OCI-LY3 (cell line): ENCODE measurements at regions not wholly inside any gene's neighbourhood (a gene's known extent, or its start where the extent isn't known, plus 50 kb on each side); places are given as distances from the start of the nearest gene placed in this dataset.

ENCODE experiments used
- H2AFZ ChIP-seq: fragments of 200-600, 300-600 bp; shearing (Covaris generic); 2 replicates; pipeline ENCODE4 v1.6.0; 2014; ENCODE audit warnings: antibody characterized with exemption, low read depth, low read length
- H3K27ac ChIP-seq: fragments of 200-600, 300-600 bp; sonication (generic); 2 replicates; pipeline ENCODE4 v1.5.1; 2014; ENCODE audit warnings: mild to moderate bottlenecking, low read length, moderate library complexity, mixed read lengths
- H3K27me3 ChIP-seq: fragments of 200-600, 300-600 bp; sonication (generic); 2 replicates; pipeline ENCODE4 v1.6.1; 2014; ENCODE audit warnings: low read depth, low read length, mixed read lengths
- H3K36me3 ChIP-seq: fragments of 200-600, 300-600 bp; sonication (generic); replicated peaks from 2 replicates; pipeline ENCODE3; 2014; ENCODE audit warnings: low read depth, low read length, mixed read lengths
- H3K4me1 ChIP-seq: fragments of 300-600, 200-600 bp; sonication (generic); 2 replicates; pipeline ENCODE4 v1.6.1; 2014; ENCODE audit warnings: low read length, mixed read lengths
- H3K4me2 ChIP-seq: fragments of 200-600, 300-600 bp; sonication (generic); 2 replicates; pipeline ENCODE4 v1.6.1; 2014; ENCODE audit warnings: low read length, mixed read lengths
- H3K4me3 ChIP-seq: fragments of 300-600, 200-600 bp; sonication (generic); 2 replicates; pipeline ENCODE4 v1.5.1; 2014; ENCODE audit warnings: antibody characterized with exemption, mild to moderate bottlenecking, low read length, moderate library complexity
- H3K79me2 ChIP-seq: fragments of 300-600, 200-600 bp; shearing (Covaris generic); 2 replicates; pipeline ENCODE4 v1.6.1; 2014; ENCODE audit warnings: mild to moderate bottlenecking, low read length, mixed read lengths
- H3K9ac ChIP-seq: fragments of 300-600, 200-600 bp; shearing (Covaris generic); 2 replicates; pipeline ENCODE4 v1.6.0; 2014; ENCODE audit warnings: mild to moderate bottlenecking, low read length, moderate library complexity
- H3K9me3 ChIP-seq: fragments of 200-600, 300-600 bp; shearing (Covaris generic); 2 replicates; pipeline ENCODE4 v1.6.1; 2014; ENCODE audit warnings: low read length, mixed read lengths; ENCODE audit not compliant: insufficient read depth
- H4K20me1 ChIP-seq: fragments of 200-600, 300-600 bp; sonication (generic); 2 replicates; pipeline ENCODE4 v1.6.1; 2016; ENCODE audit warnings: low read length, mixed read lengths; ENCODE audit not compliant: insufficient read depth
- CTCF ChIP-seq: fragments of 200-600, 300-600 bp; sonication (generic); IDR thresholded peaks from 2 replicates; pipeline ENCODE4 v1.5.1; 2014; ENCODE audit warnings: antibody characterized with exemption, low read length, low read depth
- EZH2phosphoT487 ChIP-seq: fragments of 200-600 bp; shearing (Covaris generic); IDR thresholded peaks from 2 replicates; pipeline ENCODE4 v1.6.1; 2018; ENCODE audit warnings: antibody characterized with exemption, mixed run types, low read depth

- no peaks in the 10 kb centered on the region for H3K27me3 ChIP-seq
- no peaks in the 10 kb centered on the region for H3K36me3 ChIP-seq
- no peak overlapping the region for H3K9ac ChIP-seq
- H3K4me2 ChIP-seq = no peak overlapping the region
- H3K4me3 ChIP-seq = no peak overlapping the region
- no peak for TF ChIP-seq EZH2phosphoT487
- no peak for TF ChIP-seq CTCF
- no peaks in the 10 kb centered on the region for H4K20me1 ChIP-seq
- H2AFZ ChIP-seq = no peak overlapping the region
- H3K79me2 ChIP-seq = no peaks in the 10 kb centered on the region
- no peak overlapping the region for H3K27ac ChIP-seq
- peaks cover 6% of the 10 kb centered on the region for H3K4me1 ChIP-seq
- no peaks in the 10 kb centered on the region for H3K9me3 ChIP-seq
Measured at GRCh38 chr18:45156946-45157345, 458.3 kb upstream of the SLC14A2 start.

- H2AFZ ChIP-seq = no peak overlapping the region
- H3K79me2 ChIP-seq = no peaks in the 10 kb centered on the region
- H3K4me3 ChIP-seq = no peak overlapping the region
- H3K27ac ChIP-seq = no peak overlapping the region
- no peaks in the 10 kb centered on the region for H3K27me3 ChIP-seq
- no peak overlapping the region for H3K4me2 ChIP-seq
- H3K36me3 ChIP-seq = no peaks in the 10 kb centered on the region
- H3K9me3 ChIP-seq = no peaks in the 10 kb centered on the region
- H4K20me1 ChIP-seq = no peaks in the 10 kb centered on the region
- peaks cover 9% of the 10 kb centered on the region for H3K4me1 ChIP-seq
- no peak overlapping the region for H3K9ac ChIP-seq
- TF ChIP-seq EZH2phosphoT487 (no peak), CTCF (no peak)
Measured at GRCh38 chr18:45157576-45157975, 457.7 kb upstream of the SLC14A2 start.

GRCh38 chr18:45161850-45162249 lies 453.4 kb upstream of the SLC14A2 start:
- Histone ChIP-seq H3K4me3 (peak overlapping the region; percentile 26), H3K79me2 (no peaks in the 10 kb centered on the region), H3K4me2 (peak overlapping the region; percentile 49), H3K9ac (peak overlapping the region; percentile 1; the same call in 1 of the 2 replicates), H3K27me3 (no peaks in the 10 kb centered on the region), H3K9me3 (no peaks in the 10 kb centered on the region), H3K27ac (no peak overlapping the region), H3K4me1 (peaks cover 26% of the 10 kb centered on the region), H4K20me1 (no peaks in the 10 kb centered on the region), H3K36me3 (no peaks in the 10 kb centered on the region), H2AFZ (peak overlapping the region; percentile 69)
- no peak for TF ChIP-seq EZH2phosphoT487

DNA sequence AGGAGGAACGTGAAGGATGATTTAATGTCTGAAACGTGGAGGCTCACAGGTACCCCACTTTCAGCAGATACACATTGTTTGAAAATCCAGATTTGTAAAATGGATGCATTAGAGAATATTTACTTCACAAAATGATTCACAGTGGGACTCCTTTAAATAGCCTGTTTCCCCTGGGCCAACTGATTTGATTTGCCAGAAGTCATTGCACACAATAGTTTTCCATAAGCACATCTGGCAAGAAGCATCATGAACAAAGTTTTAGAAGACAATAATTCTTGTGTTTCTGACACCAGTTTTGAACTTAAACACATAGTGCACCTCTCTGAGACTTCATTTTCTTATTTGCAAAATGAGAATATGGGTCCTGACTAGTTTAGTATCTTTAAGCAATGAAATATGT lies 451.4 kb upstream of the SLC14A2 start:
- H3K79me2 ChIP-seq = no peaks in the 10 kb centered on the region
- H3K4me3 ChIP-seq = no peak overlapping the region
- TF ChIP-seq EZH2phosphoT487 = no peak
- no peak for TF ChIP-seq CTCF
- H3K4me2 ChIP-seq = no peak overlapping the region
- H3K27ac ChIP-seq = no peak overlapping the region
- no peaks in the 10 kb centered on the region for H3K36me3 ChIP-seq
- H4K20me1 ChIP-seq = no peaks in the 10 kb centered on the region
- no peak overlapping the region for H2AFZ ChIP-seq
- no peaks in the 10 kb centered on the region for H3K27me3 ChIP-seq
- H3K9me3 ChIP-seq = no peaks in the 10 kb centered on the region
- peaks cover 26% of the 10 kb centered on the region for H3K4me1 ChIP-seq
- H3K9ac ChIP-seq = no peak overlapping the region

DNA sequence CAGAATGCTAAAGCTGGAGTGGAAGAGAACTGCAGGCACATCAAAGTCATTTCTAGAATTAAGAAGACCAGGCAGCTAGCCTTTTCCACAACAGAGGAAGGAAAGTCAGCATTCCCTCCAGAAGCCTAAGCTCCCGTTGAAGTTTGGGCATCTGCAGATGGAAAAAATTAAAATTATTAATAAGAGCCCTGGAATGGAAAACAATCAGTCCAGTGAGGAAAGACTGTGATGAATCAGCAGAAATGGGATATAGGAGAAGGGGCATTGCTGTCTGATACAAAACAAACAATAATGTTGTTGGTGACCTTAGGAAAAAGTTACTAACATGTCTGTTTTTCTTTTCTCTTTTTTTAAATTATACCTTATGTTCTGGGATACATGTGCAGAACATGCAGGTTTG lies 450.7 kb upstream of the SLC14A2 start:
- H3K4me3 ChIP-seq = no peak overlapping the region
- H3K79me2 ChIP-seq = no peaks in the 10 kb centered on the region
- H4K20me1 ChIP-seq = no peaks in the 10 kb centered on the region
- H3K27ac ChIP-seq = no peak overlapping the region
- no peaks in the 10 kb centered on the region for H3K27me3 ChIP-seq
- no peak overlapping the region for H3K4me2 ChIP-seq
- peaks cover 26% of the 10 kb centered on the region for H3K4me1 ChIP-seq
- H3K9me3 ChIP-seq = no peaks in the 10 kb centered on the region
- no peak for TF ChIP-seq EZH2phosphoT487
- no peak for TF ChIP-seq CTCF
- H3K9ac ChIP-seq = no peak overlapping the region
- no peaks in the 10 kb centered on the region for H3K36me3 ChIP-seq
- H2AFZ ChIP-seq = no peak overlapping the region
